Right cardiac atrium (tissue), 5 donors: ENCODE measurements at regions not wholly inside any gene's neighbourhood (a gene's known extent, or its start where the extent isn't known, plus 50 kb on each side); places are given as distances from the start of the nearest gene placed in this dataset.
A peak's percentile ranks its signal among the peaks of the same experiment; 100 is the strongest.

Experiments
- ATAC-seq, 2 donors: fragments of 200-7000 bp; cut with Tn5 transposase; one replicate each; pipeline versions ENCODE4 v1.8.0 to v1.9.1; 2020; ENCODE audit warnings: moderate library complexity in 2 of 2, mild to moderate bottlenecking in 1 of 2
- DNase-seq, 3 donors: peaks; one replicate each; pipeline ENCODE4 v3.0.0-alpha.2; 2020
- H3K27ac ChIP-seq: one replicate; pipeline ENCODE4 v1.5.1; 2013; ENCODE audit warnings: mild to moderate bottlenecking, low read length, control low read depth, moderate library complexity
- H3K27me3 ChIP-seq: one replicate; pipeline ENCODE4 v1.6.1; 2013; ENCODE audit not compliant: control insufficient read depth, insufficient read depth
- H3K4me1 ChIP-seq: one replicate; pipeline ENCODE4 v1.6.1; 2013; ENCODE audit warnings: low read length; ENCODE audit not compliant: control insufficient read depth, insufficient read depth
- H3K4me3 ChIP-seq: one replicate; pipeline ENCODE4 v1.5.1; 2013; ENCODE audit warnings: low read length, control low read depth
- H3K9me3 ChIP-seq: one replicate; pipeline ENCODE4 v1.6.1; 2013; ENCODE audit warnings: low read length; ENCODE audit not compliant: control insufficient read depth
- WGBS: extraction: QIAGEN DNeasy Blood & Tissue Kit; methylation state at CpG from one replicate; pipeline ENCODE4 v1.1.7; 2013; 5-methylcytosine and 5-hydroxymethylcytosine counted together
- intact Hi-C, 4 donors: fragments of 100-400 bp; cut with DNase I; formaldehyde crosslinking; loops; one replicate each; pipeline versions ENCODE4 v1.11.0 to v1.14.0; 2022 to 2023
- donor health status: healthy with polysubstance abuse.
- donor health status: DM: no; HTN: yes; CAD: no.
- donor health status: DM: no; HTN: no; CAD: no.
- donor health status: DM: no; HTN: yes; CAD: no; lungs with severe emphysema.
- donor health status: DM: yes; HTN: yes; CAD: no.

DNA sequence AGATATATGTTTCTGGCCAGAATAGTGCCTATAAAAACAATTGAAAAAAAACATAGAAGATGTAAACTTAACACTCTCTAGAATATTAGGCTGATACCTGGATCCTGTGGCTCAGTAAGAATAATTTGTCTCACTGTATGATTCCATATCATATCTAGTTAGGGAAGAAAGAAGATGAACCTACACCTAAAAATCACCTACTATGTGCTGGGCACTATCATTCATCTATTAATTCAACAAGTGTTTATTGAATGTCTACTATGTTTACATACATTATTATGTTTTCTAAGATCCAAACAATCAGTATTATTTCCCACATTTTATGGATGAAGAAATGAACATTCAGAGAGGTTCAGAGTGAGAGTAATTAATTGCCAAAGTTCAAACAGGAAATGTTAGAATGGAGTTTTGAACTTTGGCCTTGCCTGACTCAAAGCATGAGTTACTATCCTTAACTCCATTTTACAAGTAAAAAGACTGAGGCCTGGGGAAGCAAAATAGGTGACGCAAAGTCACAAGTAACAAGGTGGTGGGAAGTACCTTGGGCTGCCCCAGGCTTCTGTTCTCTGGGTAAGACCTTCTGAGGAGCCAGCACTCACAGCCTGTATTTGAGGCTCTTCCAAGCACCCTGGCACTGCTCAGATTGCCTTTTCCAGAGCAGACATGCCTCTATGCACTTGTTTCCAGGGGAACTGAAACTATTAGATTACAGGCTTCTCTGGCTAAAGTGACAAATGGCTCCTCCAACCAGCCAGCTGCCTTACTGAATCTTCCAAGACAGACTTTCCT is 111.1 kb upstream of the ACSL4 start:
- ATAC-seq (no peak), DNase-seq (peak in 1 of 3 donors; percentile 25)
- no peaks in the 10 kb centered on the region for H3K9me3 ChIP-seq
- no peaks in the 10 kb centered on the region for H3K27me3 ChIP-seq
- H3K4me1 ChIP-seq = peaks cover 2% of the 10 kb centered on the region
- H3K4me3 ChIP-seq = no peak overlapping the region
- intact Hi-C loops = no loop called here
- no peak overlapping the region for H3K27ac ChIP-seq
- WGBS = 95% methylated on average over 1 of the region's 1 CpG

DNA sequence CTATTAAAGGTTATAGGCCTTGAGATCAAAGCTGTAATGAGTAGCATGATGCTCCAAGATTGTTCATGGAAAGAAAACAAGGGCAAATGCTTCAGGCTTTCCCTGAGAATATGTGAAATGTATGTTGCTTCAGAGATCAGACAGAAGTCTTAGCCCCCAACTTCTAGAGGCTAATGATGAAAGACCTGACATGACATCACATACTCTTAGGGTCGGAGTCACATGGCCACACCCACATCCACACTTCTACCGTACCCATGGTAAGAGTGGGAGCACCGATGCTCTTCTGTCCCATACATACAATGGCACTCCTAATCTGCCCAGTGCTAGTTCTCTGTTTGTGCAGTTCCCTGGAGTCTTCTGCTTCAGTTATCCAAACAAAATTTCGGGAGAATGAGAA is 111.9 kb upstream of the ACSL4 start:
- 85% methylated on average over 4 of the region's 4 CpGs for WGBS
- H3K4me3 ChIP-seq = no peak overlapping the region
- H3K9me3 ChIP-seq = no peaks in the 10 kb centered on the region
- DNase-seq = no peak
- intact Hi-C loops = no loop called here
- ATAC-seq = no peak
- H3K27me3 ChIP-seq = no peaks in the 10 kb centered on the region
- H3K27ac ChIP-seq = no peak overlapping the region
- H3K4me1 ChIP-seq = no peaks in the 10 kb centered on the region

DNA sequence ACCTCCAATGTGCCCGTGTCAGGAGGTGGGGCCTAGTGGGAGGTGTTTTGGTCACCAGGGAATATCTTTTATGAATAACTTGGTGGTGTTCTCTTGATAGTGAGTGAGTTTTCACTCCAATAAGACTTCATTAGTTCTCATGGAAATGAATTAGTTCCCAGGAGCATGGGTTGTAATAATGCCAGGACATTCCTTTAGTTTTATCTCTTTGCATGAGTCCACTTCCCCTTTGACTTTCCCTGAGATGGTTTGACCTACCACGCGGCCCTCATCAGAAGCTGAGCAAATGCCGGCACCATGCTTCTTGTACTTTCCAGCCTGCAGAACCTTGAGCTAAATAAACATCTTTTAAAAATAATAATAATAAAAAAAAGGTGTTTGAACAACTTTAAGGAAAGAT is 112.9 kb upstream of the ACSL4 start:
- intact Hi-C loops = no loop called here
- no peaks in the 10 kb centered on the region for H3K9me3 ChIP-seq
- no peak overlapping the region for H3K4me3 ChIP-seq
- no peaks in the 10 kb centered on the region for H3K4me1 ChIP-seq
- ATAC-seq = peak in 1 of 2 donors; percentile 26
- H3K27me3 ChIP-seq = no peaks in the 10 kb centered on the region
- H3K27ac ChIP-seq = no peak overlapping the region
- WGBS = 65% methylated on average over 4 of the region's 4 CpGs
- no peak for DNase-seq

DNA sequence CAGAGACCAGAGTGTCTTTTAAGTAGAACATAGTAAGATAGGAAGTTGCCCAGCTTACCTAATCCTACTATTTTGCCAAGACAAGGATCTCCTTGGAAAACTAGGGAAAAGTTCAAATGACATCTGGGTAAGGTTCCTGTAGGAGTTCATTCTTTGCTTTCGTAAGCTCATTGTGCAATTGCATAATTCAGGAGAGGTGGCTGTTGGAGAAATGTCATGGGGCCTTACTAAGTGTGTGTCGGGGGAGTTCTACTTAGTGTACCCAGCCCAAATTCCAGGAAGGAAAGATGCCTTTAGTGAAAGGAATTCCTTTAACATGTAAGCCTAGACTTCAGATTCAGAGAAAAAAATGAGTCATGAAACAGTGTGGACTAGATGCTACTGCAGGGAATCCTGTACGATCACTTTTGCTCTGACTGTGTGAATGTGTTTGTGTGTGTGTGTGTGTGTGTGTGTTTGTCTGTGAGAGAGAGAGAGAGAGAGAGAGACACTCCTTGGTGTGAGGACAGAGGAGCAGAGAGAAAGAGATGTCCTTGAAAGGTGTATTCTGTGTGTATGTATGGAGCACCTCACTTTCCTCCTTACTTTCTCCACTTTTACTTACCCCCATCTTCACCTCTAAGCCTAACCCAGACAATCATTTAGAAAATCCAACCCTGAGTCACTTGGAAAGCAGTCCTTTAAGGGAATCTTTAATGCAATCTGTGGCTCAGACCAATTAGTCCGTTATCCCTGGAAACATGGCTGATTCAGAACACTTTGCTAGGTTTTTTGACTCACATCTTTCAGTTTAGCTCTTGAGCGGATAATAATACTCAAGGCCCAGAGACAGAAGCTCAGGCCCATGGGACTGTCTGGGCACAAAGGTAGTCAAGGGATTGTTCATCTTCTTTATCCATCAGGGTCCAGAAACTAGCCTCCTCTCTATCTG is 114.5 kb upstream of the ACSL4 start:
- intact Hi-C loops = no loop called here

DNA sequence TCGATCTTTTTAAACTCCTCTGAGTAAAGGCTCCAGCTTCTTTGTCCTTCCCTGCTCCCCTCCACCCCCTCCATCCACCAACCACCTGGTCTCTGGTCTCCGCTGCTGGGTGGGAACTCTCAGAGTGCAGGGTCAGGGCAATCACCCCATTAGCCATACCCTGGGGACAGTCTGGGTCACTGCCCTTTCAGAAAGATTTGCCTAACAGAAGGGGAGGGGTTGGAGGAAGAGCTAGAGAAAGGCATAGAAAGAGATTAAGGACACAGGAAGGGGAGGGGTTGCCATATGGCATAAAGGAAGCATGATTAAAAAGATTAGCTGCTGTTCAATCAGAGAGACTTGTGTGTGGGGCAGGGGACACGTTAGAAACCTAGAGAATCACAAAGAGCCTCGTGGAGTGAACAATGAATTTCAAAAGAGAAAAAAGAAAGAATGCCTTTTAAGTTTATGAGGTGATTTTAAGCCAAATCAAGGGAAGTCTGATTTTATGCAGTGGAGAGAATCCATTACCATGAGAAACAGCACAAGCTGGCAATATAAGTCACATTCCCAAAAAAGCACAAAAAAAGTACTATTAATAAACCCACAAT is 115.5 kb upstream of the ACSL4 start:
- intact Hi-C loops = no loop called here

More for the DNA sequence above, 114.5 kb upstream of the ACSL4 start:
- DNase-seq (no peak), ATAC-seq (peak; percentile 36 to 86)
- Histone ChIP-seq H3K27me3 (no peaks in the 10 kb centered on the region), H3K4me3 (no peak overlapping the region), H3K4me1 (no peaks in the 10 kb centered on the region), H3K27ac (no peak overlapping the region), H3K9me3 (no peaks in the 10 kb centered on the region)
- 73% methylated on average over 5 of the region's 5 CpGs for WGBS

GRCh38 chrX:109854096-109854495 is 121.0 kb upstream of the ACSL4 start:
- intact Hi-C loops = loop anchor here in 2 of 4 donors (10.0 kb wide), 2 partner anchors 119 to 139 kb away; partner anchors contain the start of gene ACSL4 (in 1 of the 2)
- Histone ChIP-seq H3K4me3 (no peak overlapping the region), H3K27ac (no peak overlapping the region), H3K27me3 (no peaks in the 10 kb centered on the region), H3K4me1 (no peaks in the 10 kb centered on the region), H3K9me3 (peaks cover 2% of the 10 kb centered on the region)
- ATAC-seq (no peak), DNase-seq (no peak)

More for the DNA sequence above, 115.5 kb upstream of the ACSL4 start:
- ATAC-seq = peak in 1 of 2 donors; percentile 47
- DNase-seq = no peak
- whole genome bisulfite sequencing = 35% methylated on average over 4 of the region's 4 CpGs
- peaks cover 1% of the 10 kb centered on the region for H3K9me3 ChIP-seq
- H3K27ac ChIP-seq = no peak overlapping the region
- no peak overlapping the region for H3K4me3 ChIP-seq
- H3K27me3 ChIP-seq = no peaks in the 10 kb centered on the region
- no peaks in the 10 kb centered on the region for H3K4me1 ChIP-seq

- intact Hi-C loops = loop anchor here in 2 of 4 donors (10.0 kb wide), 2 partner anchors 121 to 141 kb away; partner anchors contain the start of gene ACSL4 (in 1 of the 2)
- ATAC-seq (no peak), DNase-seq (no peak)
- peaks cover 2% of the 10 kb centered on the region for H3K9me3 ChIP-seq
- H3K4me1 ChIP-seq = no peaks in the 10 kb centered on the region
- H3K27ac ChIP-seq = no peak overlapping the region
- WGBS = 32% methylated on average over 1 of the region's 1 CpG
- H3K4me3 ChIP-seq = no peak overlapping the region
- H3K27me3 ChIP-seq = no peaks in the 10 kb centered on the region
Measured at GRCh38 chrX:109855501-109855900, 122.4 kb upstream of the ACSL4 start.

DNA sequence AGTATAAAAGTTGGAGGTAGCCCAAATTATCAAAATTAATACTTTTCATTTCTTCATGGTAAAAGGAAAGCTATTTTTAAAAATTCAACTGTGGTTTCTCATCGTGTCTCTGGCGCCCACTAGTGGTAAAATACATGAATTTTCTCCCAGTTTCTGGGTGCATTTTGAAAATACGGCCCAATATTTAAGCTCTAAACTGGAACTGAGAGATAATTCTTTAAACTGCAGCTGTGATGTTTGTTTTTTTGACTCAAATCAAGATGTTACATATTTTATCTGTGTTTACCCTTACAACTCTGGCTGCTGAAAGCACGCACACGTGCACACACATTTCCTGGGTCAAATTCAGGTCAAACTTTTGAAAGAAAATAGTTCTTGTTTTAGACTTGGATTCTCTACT is 123.9 kb upstream of the ACSL4 start:
- Histone ChIP-seq H3K4me1 (no peaks in the 10 kb centered on the region), H3K4me3 (no peak overlapping the region), H3K27me3 (no peaks in the 10 kb centered on the region), H3K27ac (no peak overlapping the region), H3K9me3 (peaks cover 2% of the 10 kb centered on the region)
- intact Hi-C loops = loop anchor here in 2 of 4 donors (10.0 kb wide), 2 partner anchors 122 to 142 kb away; partner anchors contain the start of gene ACSL4 (in 1 of the 2)
- ATAC-seq (no peak), DNase-seq (no peak)
- WGBS = 7% methylated on average over 5 of the region's 5 CpGs

GRCh38 chrX:109857584-109858228 is 124.6 kb upstream of the ACSL4 start:
- DNase-seq (no peak), ATAC-seq (peak in 1 of 2 donors; percentile 62)
- Histone ChIP-seq H3K27ac (no peak overlapping the region), H3K4me1 (no peaks in the 10 kb centered on the region), H3K27me3 (no peaks in the 10 kb centered on the region), H3K9me3 (peaks cover 2% of the 10 kb centered on the region), H3K4me3 (no peak overlapping the region)
- WGBS = 57% methylated on average over 4 of the region's 4 CpGs
- intact Hi-C loops = loop anchor here in 2 of 4 donors (10.0 kb wide), 2 partner anchors 123 to 143 kb away; partner anchors contain the start of gene ACSL4 (in 1 of the 2)

- no peaks in the 10 kb centered on the region for H3K4me1 ChIP-seq
- no peaks in the 10 kb centered on the region for H3K27me3 ChIP-seq
- ATAC-seq (no peak), DNase-seq (no peak)
- H3K9me3 ChIP-seq = no peaks in the 10 kb centered on the region
- no peak overlapping the region for H3K4me3 ChIP-seq
- whole genome bisulfite sequencing = 86% methylated on average over 5 of the region's 5 CpGs
- intact Hi-C loops = loop anchor here in 2 of 4 donors (10.0 kb wide), 2 partner anchors 124 to 144 kb away; partner anchors contain the start of gene ACSL4 (in 1 of the 2)
- no peak overlapping the region for H3K27ac ChIP-seq
Measured at GRCh38 chrX:109858602-109859341, 125.7 kb upstream of the ACSL4 start.
